Vagina (tissue), 2 donors: ENCODE measurements at regions not wholly inside any gene's neighbourhood (a gene's known extent, or its start where the extent isn't known, plus 50 kb on each side); places are given as distances from the start of the nearest gene placed in this dataset.

Experiments used
- CTCF ChIP-seq, 3 experiments: fragments of 450-650 bp in 2 of 3; fragments of 200-600 bp in 1 of 3; sonication (generic) in 1 of 3; IDR thresholded peaks; one replicate each; pipeline ENCODE4 v1.5.1; 2017 to 2019; ENCODE audit warnings: antibody characterized with exemption in 3 of 3, mild to moderate bottlenecking in 2 of 3, moderate library complexity in 2 of 3
- POLR2A ChIP-seq, 2 donors: fragments of 450-650 bp; IDR thresholded peaks; one replicate each; pipeline ENCODE4 v1.6.1; 2017; ENCODE audit warnings: antibody characterized with exemption in 2 of 2, mild to moderate bottlenecking in 2 of 2, moderate library complexity in 2 of 2

DNA sequence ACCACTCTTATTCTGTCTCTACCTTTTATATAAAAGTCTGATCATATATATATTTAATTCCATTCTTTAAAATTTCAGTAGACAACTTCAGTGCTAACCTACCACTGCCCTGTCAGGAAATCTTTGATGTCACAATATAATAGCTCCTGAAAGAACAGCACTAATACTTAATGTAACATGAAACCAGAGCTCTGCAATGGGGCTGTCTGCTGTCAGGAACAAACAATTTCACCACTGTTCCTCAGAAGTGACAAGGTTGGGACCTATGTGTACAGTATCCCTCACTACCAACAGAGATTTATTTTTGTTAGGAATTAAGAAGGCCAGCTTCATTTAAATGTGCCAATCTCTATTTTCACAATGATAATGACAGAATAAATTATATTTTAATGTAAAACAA is 165.5 kb upstream of the C11orf58 start:
- TF ChIP-seq CTCF (IDR thresholded peaks at IDR 0.05) (no peak), POLR2A (IDR thresholded peaks at IDR 0.05) (no peak)
